ENCODE measurements at regions not wholly inside any gene's neighbourhood (a gene's known extent, or its start where the extent isn't known, plus 50 kb on each side); places are given as distances from the start of the nearest gene placed in this dataset.
"Not testable (repeated sequence)": the region's sequence is repeated elsewhere in the genome, so short reads cannot be mapped to it uniquely, and the experiment has no call there.

GRCh38 chr14:105707723-105708151 lies 181.4 kb downstream of the TMEM121 start:
- not testable (repeated sequence) for TF ChIP-seq EZH2 (IDR thresholded peaks at IDR 0.05; ENCODE audit: insufficient read depth, low read length)
- TF ChIP-seq, protein P1, sequence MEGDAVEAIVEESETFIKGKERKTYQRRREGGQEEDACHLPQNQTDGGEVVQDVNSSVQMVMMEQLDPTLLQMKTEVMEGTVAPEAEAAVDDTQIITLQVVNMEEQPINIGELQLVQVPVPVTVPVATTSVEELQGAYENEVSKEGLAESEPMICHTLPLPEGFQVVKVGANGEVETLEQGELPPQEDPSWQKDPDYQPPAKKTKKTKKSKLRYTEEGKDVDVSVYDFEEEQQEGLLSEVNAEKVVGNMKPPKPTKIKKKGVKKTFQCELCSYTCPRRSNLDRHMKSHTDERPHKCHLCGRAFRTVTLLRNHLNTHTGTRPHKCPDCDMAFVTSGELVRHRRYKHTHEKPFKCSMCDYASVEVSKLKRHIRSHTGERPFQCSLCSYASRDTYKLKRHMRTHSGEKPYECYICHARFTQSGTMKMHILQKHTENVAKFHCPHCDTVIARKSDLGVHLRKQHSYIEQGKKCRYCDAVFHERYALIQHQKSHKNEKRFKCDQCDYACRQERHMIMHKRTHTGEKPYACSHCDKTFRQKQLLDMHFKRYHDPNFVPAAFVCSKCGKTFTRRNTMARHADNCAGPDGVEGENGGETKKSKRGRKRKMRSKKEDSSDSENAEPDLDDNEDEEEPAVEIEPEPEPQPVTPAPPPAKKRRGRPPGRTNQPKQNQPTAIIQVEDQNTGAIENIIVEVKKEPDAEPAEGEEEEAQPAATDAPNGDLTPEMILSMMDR (IDR thresholded peaks at IDR 0.05; ENCODE audit: insufficient read depth, low read depth, low read length) = not testable (repeated sequence)
